ENCODE measurements at regions not wholly inside any gene's neighbourhood (a gene's known extent, or its start where the extent isn't known, plus 50 kb on each side); places are given as distances from the start of the nearest gene placed in this dataset.

DNA sequence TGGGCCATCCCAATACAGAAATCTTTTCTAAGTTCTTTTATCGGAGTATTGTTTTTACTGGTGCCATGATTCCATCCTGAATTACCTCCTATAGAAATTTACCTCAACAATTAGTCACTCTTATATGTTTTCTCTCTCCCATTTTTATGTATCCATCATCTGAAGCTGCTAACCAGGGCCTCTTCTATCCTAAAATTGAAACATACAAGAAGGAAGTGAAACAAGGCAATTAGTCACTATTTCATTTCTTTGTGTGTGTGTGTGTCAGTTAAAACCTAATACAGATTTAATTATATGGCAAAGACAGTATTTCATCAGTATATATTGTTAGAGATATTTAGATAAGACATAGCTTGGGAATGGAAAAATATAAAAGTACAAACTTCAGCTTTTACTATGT lies 148.4 kb upstream of the AHR start:
- TF ChIP-seq, protein P1, sequence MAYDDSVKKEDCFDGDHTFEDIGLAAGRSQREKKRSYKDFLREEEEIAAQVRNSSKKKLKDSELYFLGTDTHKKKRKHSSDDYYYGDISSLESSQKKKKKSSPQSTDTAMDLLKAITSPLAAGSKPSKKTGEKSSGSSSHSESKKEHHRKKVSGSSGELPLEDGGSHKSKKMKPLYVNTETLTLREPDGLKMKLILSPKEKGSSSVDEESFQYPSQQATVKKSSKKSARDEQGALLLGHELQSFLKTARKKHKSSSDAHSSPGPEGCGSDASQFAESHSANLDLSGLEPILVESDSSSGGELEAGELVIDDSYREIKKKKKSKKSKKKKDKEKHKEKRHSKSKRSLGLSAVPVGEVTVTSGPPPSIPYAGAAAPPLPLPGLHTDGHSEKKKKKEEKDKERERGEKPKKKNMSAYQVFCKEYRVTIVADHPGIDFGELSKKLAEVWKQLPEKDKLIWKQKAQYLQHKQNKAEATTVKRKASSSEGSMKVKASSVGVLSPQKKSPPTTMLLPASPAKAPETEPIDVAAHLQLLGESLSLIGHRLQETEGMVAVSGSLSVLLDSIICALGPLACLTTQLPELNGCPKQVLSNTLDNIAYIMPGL (CRISPR knock-in tag; IDR thresholded peaks at IDR 0.05; ENCODE audit: borderline replicate concordance): no peak
- TF ChIP-seq, protein P2, sequence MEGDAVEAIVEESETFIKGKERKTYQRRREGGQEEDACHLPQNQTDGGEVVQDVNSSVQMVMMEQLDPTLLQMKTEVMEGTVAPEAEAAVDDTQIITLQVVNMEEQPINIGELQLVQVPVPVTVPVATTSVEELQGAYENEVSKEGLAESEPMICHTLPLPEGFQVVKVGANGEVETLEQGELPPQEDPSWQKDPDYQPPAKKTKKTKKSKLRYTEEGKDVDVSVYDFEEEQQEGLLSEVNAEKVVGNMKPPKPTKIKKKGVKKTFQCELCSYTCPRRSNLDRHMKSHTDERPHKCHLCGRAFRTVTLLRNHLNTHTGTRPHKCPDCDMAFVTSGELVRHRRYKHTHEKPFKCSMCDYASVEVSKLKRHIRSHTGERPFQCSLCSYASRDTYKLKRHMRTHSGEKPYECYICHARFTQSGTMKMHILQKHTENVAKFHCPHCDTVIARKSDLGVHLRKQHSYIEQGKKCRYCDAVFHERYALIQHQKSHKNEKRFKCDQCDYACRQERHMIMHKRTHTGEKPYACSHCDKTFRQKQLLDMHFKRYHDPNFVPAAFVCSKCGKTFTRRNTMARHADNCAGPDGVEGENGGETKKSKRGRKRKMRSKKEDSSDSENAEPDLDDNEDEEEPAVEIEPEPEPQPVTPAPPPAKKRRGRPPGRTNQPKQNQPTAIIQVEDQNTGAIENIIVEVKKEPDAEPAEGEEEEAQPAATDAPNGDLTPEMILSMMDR (IDR thresholded peaks at IDR 0.05): no peak
